Ovary (tissue), 3 donors: ENCODE measurements at regions not wholly inside any gene's neighbourhood (a gene's known extent, or its start where the extent isn't known, plus 50 kb on each side); places are given as distances from the start of the nearest gene placed in this dataset.

Experiments used
- CTCF ChIP-seq, 3 donors: fragments of 450-650 bp in 2 of 3; fragments of 200-600 bp in 1 of 3; IDR thresholded peaks; one replicate each; pipeline versions ENCODE4 v1.5.1 to v1.8.0; 2016 to 2022; ENCODE audit warnings: antibody characterized with exemption in 3 of 3, mild to moderate bottlenecking in 1 of 3
- EP300 ChIP-seq: sonication (generic); formaldehyde crosslinking; IDR thresholded peaks from one replicate; pipeline ENCODE4 v1.6.1; 2017; ENCODE audit warnings: antibody characterized with exemption
- POLR2A ChIP-seq: fragments of 450-650 bp; IDR thresholded peaks from one replicate; pipeline ENCODE4 v1.6.1; 2017; ENCODE audit warnings: antibody characterized with exemption, mild to moderate bottlenecking, moderate library complexity
- donor health status: DM: no; HTN: no; CAD: no.

- no peak for TF ChIP-seq EP300
- TF ChIP-seq POLR2A: no peak
- no peak for TF ChIP-seq CTCF (IDR thresholded peaks at IDR 0.05)
Observed at GRCh38 chr4:77342170-77342810, 185.3 kb downstream of the CCNG2 start.
